ENCODE measurements at regions not wholly inside any gene's neighbourhood (a gene's known extent, or its start where the extent isn't known, plus 50 kb on each side); places are given as distances from the start of the nearest gene placed in this dataset.

- TF ChIP-seq EZH2 (IDR thresholded peaks at IDR 0.05) = no peak
- no peak for TF ChIP-seq CTCF (IDR thresholded peaks at IDR 0.05)
- no peak for TF ChIP-seq EZH2phosphoT487 (IDR thresholded peaks at IDR 0.05)
Observed at GRCh38 chr12:92466391-92467305, 236.1 kb upstream of the PLEKHG7 start.

All from neural progenitor cell (in vitro differentiated cells).